ENCODE measurements at regions not wholly inside any gene's neighbourhood (a gene's known extent, or its start where the extent isn't known, plus 50 kb on each side); places are given as distances from the start of the nearest gene placed in this dataset.
"Not testable (repeated sequence)": the region's sequence is repeated elsewhere in the genome, so short reads cannot be mapped to it uniquely, and the experiment has no call there.

- DNase-seq: not testable (repeated sequence)
Observed at GRCh38 chr15:84550503-84550902, 50.3 kb upstream of the ZSCAN2 start.

Measured in activated CD8-positive, alpha-beta memory T cell treated with anti-CD3 and anti-CD28 coated beads, Interleukin-2, amount 50 U/mL, for 4 hours (primary cell).